HG02571 (cell line): ENCODE measurements at regions not wholly inside any gene's neighbourhood (a gene's known extent, or its start where the extent isn't known, plus 50 kb on each side); places are given as distances from the start of the nearest gene placed in this dataset.
"Not testable (repeated sequence)": the region's sequence is repeated elsewhere in the genome, so short reads cannot be mapped to it uniquely, and the experiment has no call there.

Experiments used
- ATAC-seq: cut with Tn5 transposase; IDR thresholded peaks from one replicate; pipeline ENCODE4 v1.9.1; 2021; ENCODE audit warnings: mild to moderate bottlenecking, moderate library complexity; ENCODE audit not compliant: unreplicated experiment

DNA sequence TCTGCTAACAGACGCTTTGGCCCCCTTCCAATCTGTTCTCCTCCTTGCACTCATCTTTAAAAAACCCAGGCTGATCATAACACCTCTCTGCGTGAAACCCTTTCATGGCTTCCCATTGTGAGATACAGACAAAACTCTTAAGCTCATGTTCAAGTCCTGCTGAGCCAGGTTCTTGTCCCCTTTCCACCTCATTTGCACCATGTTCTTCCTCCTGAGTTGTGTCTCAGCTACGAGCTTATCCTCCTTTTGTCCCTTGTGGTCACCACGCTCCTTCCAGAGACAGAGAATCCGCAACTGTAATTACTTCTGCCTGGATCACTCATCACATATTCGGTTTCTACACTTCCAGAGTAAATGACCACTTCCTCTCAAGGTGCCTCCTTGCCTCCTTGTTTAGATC, 238.8 kb downstream of the ACTR3 start:
- no peak for ATAC-seq

DNA sequence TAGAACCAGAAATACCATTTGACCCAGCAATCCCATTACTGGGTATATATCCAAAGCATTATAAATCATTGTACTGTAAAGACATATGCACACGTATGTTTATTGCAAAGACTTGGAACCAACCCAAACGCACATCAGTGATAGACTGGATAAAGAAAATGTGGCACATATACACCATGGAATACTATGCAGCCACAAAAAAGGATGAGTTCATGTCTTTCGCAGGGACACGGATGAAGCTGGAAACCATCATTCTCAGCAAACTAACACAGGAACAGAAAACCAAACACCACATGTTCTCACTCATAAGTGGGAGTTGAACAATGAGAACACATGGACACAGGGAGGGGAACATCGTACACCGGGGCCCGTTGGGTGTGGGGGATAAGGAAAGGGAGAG, 242.2 kb downstream of the ACTR3 start:
- ATAC-seq, result not testable (repeated sequence)

DNA sequence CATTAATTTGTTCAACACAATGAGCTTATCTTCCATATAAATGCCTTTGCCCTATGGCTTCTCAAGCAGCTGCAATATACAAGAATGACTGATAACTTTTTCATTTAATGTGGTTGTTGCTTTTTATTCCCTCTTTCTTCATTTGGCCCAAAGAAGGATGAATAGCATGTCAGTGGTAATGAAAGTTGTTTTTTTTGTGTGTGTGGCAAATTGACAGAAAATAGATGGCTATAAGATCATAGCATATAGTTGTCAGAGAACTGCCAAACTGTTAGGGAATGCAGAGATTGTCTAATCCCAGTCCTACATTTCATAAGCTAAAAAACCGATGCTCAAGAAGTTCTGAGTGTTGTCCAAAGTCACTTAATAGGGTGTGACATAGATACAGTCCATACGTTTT, 244.3 kb downstream of the ACTR3 start:
- ATAC-seq, result no peak

DNA sequence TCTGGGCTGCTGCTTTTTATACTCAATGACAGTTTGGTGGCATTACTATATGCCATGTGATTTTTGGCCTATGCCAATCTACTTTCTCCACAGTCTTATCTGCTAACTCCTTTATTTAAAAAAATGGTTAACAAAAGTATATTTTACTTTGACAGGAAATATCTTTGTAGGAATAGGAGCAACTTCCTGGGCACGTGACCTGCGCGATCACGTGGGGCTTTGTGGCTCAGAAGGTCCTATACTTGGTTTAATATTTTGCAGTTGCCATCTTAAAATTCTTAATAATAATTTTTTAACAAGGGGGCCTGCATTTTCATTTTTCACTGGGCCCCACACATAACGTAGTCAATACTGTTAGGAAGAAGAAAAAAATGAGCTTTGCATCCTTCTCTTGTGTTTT, 249.7 kb downstream of the ACTR3 start:
- ATAC-seq, result no peak

DNA sequence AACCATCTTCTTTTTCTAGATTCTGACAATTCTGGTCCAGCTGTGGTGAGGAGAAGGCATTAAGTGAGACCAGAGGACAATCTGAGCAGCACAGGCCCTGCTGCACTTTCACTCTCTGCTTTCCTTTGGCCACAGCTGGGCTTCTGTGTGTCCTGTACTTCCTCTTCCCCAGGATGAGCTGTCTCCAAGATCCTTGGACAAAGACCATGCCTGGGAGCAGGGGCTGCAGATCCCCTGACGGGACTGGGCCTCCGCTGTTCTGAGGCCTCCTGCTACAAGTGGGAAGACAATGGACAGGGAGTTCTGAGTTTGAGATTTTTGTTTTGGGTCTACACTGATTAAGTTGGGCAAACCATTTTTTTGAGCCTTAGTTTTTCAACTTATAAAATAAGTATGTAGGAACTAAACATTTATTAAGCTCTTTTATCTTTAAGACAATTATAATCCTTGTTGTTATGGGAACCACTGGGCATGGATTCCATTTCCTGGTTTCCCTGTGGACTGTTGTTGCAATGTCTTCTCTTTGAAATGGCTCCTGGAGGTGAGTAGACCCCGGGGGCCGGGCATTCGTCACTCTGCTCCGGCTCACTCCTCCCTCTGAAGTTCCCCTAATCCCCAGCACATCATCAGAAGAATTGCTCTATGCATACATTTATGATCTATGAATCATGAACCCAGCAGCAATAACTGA, 266.6 kb downstream of the ACTR3 start:
- ATAC-seq, result no peak

DNA sequence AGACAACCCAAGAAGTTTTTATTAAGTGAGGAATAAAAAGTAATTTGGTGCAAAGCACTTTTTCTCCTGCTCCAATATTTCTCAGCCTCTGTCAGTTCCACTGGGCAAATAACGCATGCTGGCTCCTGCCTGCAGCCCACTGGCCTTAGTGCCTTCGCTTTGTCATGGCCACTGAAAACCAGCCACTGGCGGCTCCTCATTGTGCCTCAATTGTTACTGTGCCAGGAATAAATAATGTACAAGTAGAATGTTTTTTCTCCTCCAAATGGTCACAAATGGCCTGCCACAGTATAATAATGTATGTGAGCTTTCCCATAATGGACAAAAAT, 267.1 kb downstream of the ACTR3 start:
- ATAC-seq, result no peak

DNA sequence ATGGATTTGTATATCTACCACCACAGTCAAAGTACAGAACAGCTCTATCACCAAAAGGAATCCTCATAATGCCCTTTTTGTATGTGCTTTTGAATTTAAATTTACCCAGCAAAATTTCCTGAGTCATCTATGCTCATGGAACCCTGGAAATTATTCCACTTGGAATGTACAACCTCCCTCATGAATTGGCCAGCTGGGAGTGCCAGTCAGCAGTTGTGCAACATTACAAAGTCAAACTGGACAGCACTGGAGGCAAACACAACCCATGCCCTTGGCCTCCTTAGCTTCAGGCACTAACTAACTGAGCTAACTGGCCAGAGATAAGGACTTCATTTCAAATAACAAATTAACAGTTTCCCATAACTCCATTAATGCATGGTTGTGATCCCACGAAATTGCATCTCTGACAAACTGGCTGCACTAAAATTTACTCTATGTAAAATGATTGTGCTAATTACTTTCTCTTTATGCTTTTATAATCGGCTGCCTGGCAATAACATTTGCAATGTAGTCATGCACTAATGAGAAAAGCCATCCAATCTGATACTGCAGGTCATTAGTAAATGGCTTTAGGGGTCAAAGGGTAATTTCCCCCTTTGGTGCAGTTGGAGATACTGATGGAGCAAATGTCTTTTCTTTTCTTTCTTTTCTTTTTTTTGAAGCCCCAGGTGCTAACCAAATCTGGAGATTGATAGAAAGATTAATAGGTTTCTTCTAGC, 270.5 kb downstream of the ACTR3 start:
- no peak for ATAC-seq

DNA sequence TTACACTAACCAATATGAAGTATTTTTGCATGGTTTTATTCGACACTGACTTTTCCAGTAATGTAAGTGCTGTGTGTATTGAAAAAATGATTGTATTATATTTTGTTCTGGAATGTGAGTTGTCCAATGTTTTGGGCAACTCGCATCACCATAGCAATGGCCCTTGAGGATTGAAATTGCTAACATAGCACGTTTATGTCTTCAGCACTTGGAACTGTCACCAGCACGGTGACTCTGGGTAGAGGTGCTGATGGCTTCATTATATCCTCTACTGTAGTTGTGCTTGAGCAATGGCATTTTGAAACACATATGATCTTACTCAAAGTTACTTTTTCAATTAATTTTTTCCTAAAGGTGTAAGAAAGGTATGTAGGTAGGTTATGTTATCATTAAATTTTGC, 271.5 kb downstream of the ACTR3 start:
- ATAC-seq, result no peak

DNA sequence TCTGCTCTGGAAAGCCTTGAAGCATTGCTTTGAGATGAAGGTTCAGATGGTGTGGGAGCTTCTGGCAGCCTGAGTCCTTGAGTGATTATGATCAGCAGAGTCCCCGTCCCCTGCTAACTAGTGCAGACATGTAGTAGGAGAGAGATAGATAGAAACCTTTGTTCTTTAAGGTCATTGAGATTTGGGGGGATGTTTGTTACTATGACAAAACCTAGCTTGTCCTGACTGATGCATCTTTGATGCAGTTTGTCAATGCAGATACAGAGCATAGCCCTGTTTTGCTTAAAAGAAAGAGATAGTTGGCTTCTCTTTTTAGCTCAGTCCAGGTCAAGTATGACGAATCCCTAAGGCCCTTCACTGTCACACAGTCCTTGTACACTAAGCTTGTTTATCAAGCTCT, 274.6 kb upstream of the DPP10 start:
- ATAC-seq, result no peak

DNA sequence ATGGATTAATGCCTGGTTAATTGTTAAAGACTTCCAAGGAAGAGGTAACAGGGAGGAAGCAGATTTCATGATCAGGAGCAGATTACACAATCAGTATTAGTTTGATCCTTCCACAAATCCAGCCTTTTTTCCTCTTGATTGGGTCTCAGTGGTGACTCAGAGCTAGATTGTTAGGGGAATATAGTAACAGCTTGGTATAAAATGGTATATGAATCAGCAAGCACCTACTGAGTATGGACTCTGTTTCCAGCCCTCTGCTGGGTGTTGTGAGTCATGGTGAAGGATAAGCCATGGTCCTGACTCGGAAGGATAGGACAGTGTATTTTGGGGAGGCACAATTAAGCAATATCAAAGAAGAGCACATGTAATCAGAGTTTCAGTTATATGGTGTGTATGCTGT, 272.4 kb upstream of the DPP10 start:
- no peak for ATAC-seq

DNA sequence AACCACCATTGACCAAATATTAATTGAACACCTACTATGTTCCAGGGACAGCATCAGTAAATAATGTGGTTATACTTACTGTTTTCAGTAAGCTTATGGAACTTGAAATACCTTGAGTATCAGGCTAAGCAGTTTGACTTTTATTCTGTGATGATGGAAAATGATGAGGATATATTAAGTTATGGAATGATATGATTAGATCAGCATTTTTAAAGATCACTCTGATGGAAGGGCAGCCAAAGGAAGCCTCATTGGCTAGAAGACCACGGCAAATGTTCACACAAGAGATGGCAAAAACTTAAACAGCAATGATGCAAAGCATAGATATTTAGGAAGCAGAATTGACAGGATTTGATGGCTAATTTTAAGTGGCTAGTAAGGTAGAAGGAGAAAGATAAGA, 266.9 kb upstream of the DPP10 start:
- ATAC-seq, result no peak

DNA sequence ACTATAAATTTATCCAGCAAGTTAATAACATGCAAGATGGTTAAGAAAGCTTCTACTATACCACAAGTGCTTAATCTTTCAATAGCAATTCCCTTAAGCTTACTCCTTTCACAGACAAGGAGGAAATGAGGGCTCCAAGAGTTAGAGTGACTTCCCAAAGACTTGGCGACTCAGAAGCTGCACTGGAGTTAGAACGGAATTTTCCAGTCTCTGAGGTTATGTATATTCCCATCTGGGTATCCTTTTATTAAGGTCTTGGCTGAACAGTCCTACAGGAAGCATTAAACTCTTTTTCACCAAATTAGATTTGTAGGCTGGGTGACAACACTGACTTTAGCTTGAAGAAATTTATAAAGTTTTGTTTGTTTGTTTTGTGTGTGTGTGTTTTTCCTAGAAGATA, 256.9 kb upstream of the DPP10 start:
- ATAC-seq, result no peak

DNA sequence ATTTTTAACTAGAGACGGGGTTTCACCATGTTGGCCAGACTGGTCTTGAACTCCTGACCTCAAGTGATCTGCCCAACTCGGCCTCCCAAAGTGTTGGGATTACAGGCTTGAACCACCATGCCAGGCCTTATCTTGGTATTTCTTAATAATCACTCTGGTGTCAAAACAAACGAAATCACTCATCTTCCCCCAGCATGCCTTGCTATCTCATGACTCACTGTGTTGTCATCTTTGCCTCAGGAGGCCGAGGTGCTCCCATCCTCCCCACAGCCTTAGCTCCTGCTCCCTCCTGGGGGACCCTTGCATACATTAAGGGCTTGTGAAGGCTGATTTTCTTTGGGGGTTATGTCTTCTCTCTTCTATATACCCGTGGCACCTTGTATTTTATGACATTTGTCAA, 250.1 kb upstream of the DPP10 start:
- ATAC-seq, result no peak

DNA sequence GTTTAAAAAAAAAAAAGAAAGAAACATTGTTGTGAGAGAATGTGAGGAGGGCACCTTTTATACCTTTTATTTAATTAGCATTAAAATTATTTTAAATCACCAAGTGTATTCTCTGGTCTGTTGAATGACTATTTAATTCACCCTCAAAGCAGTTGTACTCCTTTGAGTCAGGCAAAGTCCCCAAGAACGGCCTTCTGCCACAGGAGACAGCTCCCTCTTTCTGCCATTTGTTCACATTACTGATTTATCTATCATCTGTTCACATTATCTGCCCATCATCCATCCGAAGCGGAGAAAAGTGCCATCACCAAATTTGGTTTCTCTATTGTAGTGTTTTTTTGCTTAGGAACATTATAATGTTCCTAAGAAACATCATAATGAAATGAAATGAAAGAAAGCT, 240.7 kb upstream of the DPP10 start:
- no peak for ATAC-seq

DNA sequence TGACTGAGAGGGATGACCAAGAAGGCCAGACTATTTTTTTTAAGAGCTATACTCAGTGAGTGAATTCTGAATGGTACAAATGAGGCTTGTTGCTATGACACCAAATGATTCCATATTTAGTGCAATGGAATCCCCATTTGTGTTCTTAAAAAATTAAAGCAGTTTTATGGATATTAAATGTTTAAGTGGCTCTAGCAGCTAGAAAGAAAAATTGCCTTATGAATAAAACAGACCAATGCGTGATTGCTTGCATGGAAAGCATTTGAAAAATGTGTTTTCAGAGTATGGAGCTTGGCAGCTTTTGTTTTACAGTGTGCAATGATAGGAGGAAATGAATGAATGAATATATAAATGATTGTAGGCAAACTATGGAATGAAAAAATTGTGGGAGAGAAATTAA, 238.8 kb upstream of the DPP10 start:
- no peak for ATAC-seq

DNA sequence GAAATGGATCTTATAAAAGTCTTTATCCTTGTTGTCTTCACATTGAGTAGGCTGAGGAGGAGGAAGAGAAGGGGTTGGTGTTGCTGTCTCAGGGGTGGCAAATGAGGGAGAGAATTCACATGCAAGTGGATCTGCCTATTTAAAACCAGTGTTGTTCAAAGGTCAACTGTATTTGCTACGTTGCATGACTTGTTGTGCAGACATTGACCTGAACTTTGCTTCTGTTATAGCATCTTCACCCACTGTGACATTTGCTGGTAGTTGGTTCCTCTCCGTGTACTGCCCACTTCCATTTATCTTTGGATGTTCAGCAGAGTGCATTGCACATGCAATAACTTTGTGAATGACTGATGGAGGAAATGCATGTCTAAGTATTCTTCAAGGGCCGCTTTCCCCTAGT, 228.6 kb upstream of the DPP10 start:
- ATAC-seq, result no peak

DNA sequence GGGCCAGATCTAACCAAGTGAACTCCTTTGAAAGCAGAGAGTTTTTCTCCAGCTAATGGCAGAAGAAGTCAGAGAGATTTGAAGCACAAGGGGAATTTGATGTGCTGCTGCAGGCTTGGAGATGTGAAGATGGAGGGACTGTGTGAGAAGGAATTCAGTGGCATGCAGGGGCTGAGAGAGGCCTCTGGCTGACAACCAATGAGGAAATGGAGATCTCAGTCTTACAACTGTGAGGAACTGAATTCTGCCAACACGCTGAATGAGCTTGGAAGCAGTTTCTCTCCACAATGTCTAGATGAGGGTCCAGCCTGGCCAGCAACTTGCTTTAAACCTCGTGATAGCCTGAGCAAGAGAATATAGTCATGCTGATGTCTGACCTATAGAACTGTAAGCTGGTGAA, 224.1 kb upstream of the DPP10 start:
- no peak for ATAC-seq

DNA sequence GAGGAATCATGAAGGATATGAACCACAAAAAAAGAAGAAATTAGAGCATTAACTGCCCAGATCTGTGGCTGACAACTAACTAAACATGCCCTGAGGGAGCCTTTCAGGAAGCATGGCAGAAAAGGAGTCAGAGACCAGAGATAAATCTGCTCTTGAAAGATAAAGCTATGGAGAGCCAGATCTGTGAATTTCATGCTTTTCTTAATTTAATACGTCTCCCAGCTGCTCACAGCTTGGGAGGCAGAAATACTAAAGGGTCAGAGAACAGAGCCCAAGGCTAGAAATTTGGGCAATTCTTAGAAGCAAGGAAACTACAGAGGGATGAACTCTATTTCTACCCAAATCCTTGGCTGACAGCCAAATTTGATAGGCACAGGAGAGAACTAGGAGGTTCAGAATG, 223.0 kb upstream of the DPP10 start:
- ATAC-seq, result no peak

DNA sequence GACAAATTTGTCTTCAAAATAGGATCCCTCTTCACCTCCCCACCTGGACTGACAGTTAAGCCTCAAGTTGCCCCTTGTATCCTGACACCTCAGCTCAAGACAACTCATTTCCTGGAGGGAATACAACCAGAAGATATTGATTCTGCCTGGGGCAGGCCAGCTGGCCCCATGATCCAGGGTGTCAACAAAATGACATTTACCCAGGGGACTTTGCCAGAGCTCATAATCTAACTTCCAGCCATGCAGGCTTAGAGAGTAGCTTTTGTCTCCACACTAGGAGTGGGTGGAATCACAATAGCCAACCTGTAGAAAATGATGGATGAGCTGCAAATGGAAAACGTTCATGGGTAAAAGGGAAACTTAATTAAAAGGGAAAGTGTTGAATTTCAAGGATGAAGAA, 220.1 kb upstream of the DPP10 start:
- ATAC-seq, result no peak

DNA sequence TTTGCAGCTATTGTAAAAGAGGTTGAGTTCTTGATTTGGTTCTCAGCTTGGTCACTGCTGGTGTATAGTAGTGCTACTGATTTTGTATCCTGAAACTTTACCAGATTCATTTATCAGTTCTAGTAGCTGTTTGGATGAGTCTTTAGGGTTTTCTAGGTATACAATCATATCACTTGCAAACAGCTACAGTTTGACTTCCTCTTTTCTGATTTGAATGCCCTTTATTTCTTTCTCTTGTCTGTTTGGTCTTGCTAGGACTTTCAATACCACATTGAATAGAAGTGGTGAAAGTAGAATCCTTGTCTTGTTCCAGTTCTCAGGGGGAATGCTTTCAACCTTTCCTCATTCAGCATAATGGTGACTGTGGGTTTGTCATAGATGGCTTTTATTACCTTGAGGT, 210.5 kb upstream of the DPP10 start:
- ATAC-seq, result no peak

DNA sequence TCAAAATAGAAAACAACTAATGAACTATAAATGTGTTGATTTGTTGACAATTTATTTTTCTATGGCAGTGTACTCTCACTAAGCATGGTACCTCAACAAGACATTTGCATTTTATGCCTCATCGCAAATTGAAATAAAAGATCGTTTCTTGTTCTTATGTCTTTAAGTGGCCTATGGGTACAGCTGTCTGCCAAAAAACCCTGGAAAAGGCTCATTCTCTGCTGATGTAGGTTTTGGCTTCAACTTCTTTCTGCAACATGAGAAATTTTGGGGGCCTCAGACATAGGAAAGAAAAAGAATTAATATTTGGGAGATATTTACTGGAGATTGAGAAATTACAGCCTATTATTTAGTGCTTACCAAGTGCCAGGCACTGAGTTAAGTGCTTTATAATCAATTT, 205.1 kb upstream of the DPP10 start:
- no peak for ATAC-seq

DNA sequence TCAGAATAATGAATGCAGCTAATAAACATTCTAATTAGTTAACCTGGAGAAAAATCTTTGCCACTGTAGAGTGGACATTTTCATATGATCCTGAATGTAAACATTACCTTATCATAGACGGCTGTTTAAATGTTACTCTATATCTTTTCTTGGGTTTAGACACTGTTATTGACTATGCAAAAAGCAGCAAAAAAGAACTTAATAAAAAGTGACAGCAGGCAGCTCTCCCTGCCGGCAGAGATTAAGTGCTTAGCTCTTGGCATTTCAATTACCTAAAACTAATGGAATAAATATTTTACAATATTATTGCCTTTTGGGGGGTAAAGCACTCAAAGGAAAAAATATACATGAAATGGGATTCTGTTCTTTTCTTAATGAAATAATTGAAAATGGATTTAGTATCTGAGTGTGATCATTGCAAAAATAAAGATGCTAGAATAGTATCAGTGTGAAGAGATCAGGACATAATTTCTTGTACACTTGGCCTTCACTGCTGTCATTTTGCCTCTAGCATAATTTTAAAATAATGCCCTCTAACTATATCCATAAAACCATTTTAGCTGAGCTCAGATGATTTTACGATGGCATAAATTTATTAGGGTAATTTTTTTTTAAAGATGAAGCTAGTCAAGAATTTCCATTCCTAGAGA, 203.4 kb upstream of the DPP10 start:
- no peak for ATAC-seq

DNA sequence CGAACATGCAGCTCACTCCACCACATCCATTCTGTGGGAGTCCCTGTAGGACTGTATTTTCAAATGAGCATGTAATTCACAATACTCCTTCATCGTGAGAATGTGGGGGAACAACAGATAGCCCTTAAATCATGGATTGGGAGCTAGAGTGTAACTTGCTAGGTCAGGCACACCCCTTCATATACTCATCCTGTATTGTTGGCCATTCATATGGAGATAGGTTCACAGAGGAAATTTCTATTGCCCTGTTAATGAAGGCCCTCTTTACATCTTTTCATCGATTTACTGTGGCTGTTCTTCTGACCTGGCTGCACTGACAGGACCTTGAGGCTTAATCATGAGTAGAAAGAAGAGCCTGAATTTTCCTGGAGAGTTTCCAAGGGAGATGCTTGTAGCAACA, 193.8 kb upstream of the DPP10 start:
- no peak for ATAC-seq
